ENCODE measurements at regions not wholly inside any gene's neighbourhood (a gene's known extent, or its start where the extent isn't known, plus 50 kb on each side); places are given as distances from the start of the nearest gene placed in this dataset.

DNA sequence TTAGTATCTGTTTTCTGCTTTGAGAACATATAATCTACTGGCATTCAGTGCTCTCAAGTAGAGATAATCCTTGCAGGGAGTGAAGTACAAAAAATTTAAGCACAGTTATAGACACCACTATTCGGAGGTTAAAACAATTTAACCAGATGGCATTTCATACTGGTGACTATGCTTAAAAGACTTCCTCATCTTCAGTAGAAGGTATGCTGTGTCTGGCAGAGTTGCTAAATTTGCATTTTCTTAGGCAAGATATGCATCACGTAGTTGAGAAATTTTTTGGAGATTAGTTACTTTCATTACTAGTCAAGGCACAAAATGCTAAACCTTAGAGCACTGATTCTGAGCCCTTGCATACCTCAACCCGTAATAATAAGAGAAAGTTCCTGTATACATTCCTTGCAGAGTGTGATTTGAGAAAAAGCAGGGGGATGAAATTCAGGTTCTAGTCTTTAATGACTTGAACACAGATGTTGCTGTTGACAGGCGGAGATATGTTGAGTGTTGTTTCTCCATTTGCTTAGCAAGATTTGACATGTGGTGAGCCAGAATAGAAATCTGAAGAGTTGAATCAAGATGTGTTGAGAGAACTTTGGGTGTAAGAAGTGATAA lies 70.8 kb upstream of the STARD4 start:
- Histone ChIP-seq H3K9me3 (no peaks in the 10 kb centered on the region), H3K36me3 (no peaks in the 10 kb centered on the region), H3K4me2 (no peak overlapping the region), H3K4me1 (no peaks in the 10 kb centered on the region), H3K9ac (no peak overlapping the region), H3K4me3 (no peak overlapping the region), H4K20me1 (no peaks in the 10 kb centered on the region), H3K27ac (no peak overlapping the region), H3K27me3 (no peaks in the 10 kb centered on the region)
- TF ChIP-seq Cebpa-rat (IDR thresholded peaks at IDR 0.05) = no peak

- Histone ChIP-seq H3K9ac (no peak overlapping the region), H3K4me2 (no peak overlapping the region), H3K36me3 (no peaks in the 10 kb centered on the region), H3K9me3 (no peaks in the 10 kb centered on the region), H3K4me1 (no peaks in the 10 kb centered on the region), H3K4me3 (no peak overlapping the region), H4K20me1 (no peaks in the 10 kb centered on the region), H3K27me3 (no peaks in the 10 kb centered on the region), H3K27ac (no peak overlapping the region)
- no peak for TF ChIP-seq Cebpa-rat (IDR thresholded peaks at IDR 0.05)
Measured at GRCh38 chr5:111582451-111582850, 70.1 kb upstream of the STARD4 start.

- H3K4me1 ChIP-seq = no peaks in the 10 kb centered on the region
- no peak overlapping the region for H3K9ac ChIP-seq
- no peak overlapping the region for H3K27ac ChIP-seq
- H3K4me3 ChIP-seq = no peak overlapping the region
- no peak overlapping the region for H3K4me2 ChIP-seq
- H4K20me1 ChIP-seq = no peaks in the 10 kb centered on the region
- no peaks in the 10 kb centered on the region for H3K9me3 ChIP-seq
- no peaks in the 10 kb centered on the region for H3K36me3 ChIP-seq
- no peak for TF ChIP-seq Cebpa-rat (IDR thresholded peaks at IDR 0.05)
- H3K27me3 ChIP-seq = no peaks in the 10 kb centered on the region
Measured at GRCh38 chr5:111580956-111581355, 68.6 kb upstream of the STARD4 start.

DNA sequence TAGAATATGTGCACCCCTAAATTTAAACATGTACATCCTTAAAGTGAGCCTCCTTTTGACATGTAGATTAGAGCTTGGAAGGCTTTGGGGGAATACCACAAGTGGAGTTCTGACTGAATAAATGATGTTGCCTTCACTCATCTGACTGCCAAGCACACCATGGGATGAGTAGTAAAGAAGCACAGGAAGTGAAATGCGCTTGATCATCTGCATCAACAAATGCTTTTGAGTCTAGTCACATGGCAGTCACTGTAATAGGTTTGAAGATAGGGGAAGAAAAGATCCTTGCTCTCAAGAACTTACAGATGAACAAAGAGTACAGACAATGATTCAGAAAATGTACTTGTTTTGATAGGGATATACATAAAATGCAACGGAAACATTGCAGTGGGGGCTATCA lies 62.0 kb upstream of the STARD4 start:
- Histone ChIP-seq H3K4me2 (no peak overlapping the region), H3K36me3 (no peaks in the 10 kb centered on the region), H3K9me3 (no peaks in the 10 kb centered on the region), H3K4me3 (no peak overlapping the region), H4K20me1 (no peaks in the 10 kb centered on the region), H3K4me1 (no peaks in the 10 kb centered on the region), H3K9ac (no peak overlapping the region), H3K27me3 (no peaks in the 10 kb centered on the region), H3K27ac (no peak overlapping the region)
- TF ChIP-seq Cebpa-rat (IDR thresholded peaks at IDR 0.05) = no peak

DNA sequence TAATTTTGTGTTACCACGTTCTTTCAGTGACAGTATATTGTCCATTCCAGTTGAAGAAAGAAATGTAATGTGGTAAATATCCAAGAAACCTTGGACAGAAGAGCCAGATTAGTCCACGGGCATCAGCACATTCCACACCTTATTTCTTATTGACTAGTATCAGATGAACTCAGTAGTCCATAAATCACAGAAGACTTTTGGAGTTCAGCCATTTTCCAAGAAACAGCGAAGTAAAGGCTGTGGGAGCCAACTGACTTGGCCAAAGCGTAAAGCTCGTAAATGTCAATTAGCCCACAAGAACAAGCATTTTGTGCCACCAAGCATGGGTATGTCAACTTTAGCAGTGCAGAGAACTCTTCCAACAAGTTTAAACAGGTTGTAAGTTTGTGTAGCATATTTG lies 60.2 kb upstream of the STARD4 start:
- Histone ChIP-seq H3K4me2 (no peak overlapping the region), H3K27ac (no peak overlapping the region), H3K9me3 (no peaks in the 10 kb centered on the region), H3K36me3 (no peaks in the 10 kb centered on the region), H3K4me3 (no peak overlapping the region), H3K27me3 (no peaks in the 10 kb centered on the region), H4K20me1 (no peaks in the 10 kb centered on the region), H3K4me1 (no peaks in the 10 kb centered on the region), H3K9ac (no peak overlapping the region)
- no peak for TF ChIP-seq Cebpa-rat (IDR thresholded peaks at IDR 0.05)

DNA sequence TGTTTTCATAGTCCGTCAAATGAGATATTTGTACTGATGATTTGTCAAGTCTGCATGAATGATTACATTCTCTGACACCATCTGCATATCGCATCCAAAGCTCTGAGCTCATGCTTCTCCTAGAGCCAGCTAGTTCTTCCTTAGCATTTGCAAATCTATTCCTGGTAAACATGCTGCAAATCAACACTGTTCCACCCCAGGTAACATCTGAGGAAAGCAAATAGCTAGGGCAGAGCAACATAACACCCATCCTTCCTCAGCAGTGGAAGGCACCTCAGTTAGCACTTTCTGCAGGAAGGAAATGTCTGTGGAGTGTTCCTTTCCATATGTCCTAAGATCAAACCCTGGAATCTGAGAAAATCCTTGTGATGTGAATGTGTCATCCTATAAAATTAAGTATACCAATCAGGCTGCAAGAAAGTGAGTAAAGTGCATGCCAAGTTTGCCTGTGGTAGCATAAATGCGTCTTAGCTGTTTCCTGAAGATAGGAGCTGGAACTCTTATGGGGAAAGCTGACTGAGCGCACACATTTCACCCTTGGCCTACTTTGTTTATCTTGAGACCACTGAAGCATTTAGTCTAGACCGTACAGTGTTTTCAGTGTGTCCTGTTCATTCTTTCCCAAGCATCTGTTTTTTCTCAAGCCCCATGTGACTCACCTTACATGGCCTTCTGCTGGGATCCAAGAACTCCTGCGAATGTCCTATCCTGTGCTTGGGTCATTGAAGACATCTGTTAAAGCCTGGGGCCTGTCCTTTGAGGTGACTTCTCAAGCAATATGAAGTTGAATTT lies 50.9 kb upstream of the STARD4 start:
- H3K4me3 ChIP-seq = no peak overlapping the region
- no peaks in the 10 kb centered on the region for H3K27me3 ChIP-seq
- peaks cover 9% of the 10 kb centered on the region for H3K4me1 ChIP-seq
- H3K9ac ChIP-seq = no peak overlapping the region
- 0 out of 2 replicates have a peak, but pooled peaks cover 4% of the 10 kb centered on the region for H3K9me3 ChIP-seq
- no peak overlapping the region for H3K27ac ChIP-seq
- H3K36me3 ChIP-seq = no peaks in the 10 kb centered on the region
- H3K4me2 ChIP-seq = peak overlapping the region; percentile 27
- no peak for TF ChIP-seq Cebpa-rat (IDR thresholded peaks at IDR 0.05)
- H4K20me1 ChIP-seq = no peaks in the 10 kb centered on the region

DNA sequence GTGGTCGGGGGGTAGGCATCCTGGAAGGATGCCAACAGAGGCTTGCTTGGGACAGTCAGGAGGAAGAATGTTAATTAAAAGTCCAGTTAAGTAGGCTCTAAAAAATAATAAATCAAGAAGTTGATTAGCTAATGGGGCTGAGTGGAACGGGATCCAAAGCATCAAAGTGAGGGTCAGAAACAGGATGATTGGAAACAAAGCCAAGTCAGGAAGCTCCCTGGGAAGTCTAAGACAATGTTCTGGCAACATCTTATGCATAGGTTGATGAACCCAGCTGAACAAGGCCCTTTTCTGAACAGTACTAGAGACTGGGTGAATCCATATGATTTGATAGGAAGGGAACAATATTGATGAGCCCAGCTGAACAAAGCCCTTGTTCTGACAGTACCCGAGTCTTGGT lies 50.2 kb upstream of the STARD4 start:
- no peak overlapping the region for H3K4me2 ChIP-seq
- 0 out of 2 replicates have a peak, but pooled peaks cover 4% of the 10 kb centered on the region for H3K9me3 ChIP-seq
- H4K20me1 ChIP-seq = no peaks in the 10 kb centered on the region
- no peak overlapping the region for H3K27ac ChIP-seq
- peaks cover 9% of the 10 kb centered on the region for H3K4me1 ChIP-seq
- no peak overlapping the region for H3K9ac ChIP-seq
- H3K4me3 ChIP-seq = no peak overlapping the region
- no peak for TF ChIP-seq Cebpa-rat (IDR thresholded peaks at IDR 0.05)
- no peaks in the 10 kb centered on the region for H3K36me3 ChIP-seq
- H3K27me3 ChIP-seq = no peaks in the 10 kb centered on the region
